ENCODE measurements at regions not wholly inside any gene's neighbourhood (a gene's known extent, or its start where the extent isn't known, plus 50 kb on each side); places are given as distances from the start of the nearest gene placed in this dataset.

DNA sequence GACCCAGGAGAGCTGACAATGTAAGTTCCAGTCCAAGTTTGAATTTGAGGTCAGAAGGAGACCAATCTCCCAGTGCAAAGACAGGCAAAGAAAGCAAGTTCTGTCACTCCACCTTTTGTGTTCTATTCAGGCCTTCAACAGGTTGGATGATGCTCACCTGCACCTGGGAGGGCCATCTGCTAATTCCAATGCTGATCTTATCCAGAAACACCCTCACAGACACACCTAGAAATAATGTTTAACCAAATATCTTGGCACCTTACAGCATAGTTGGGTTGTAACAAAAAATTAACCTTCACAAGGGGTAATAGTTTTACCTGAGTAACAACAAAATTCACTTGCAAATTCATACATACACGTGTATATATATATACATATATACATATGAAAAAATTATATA is 190.8 kb downstream of the DIRAS2 start:
- no peaks in the 10 kb centered on the region for H3K4me1 ChIP-seq (ENCODE audit: control insufficient read depth, extremely low read depth, insufficient read depth, low read length)
- no peak overlapping the region for H3K9ac ChIP-seq (ENCODE audit: control insufficient read depth, extremely low read depth, insufficient read depth, low read length)
- no peak overlapping the region for H2AFZ ChIP-seq (ENCODE audit: control insufficient read depth, low read length)
- no peaks in the 10 kb centered on the region for H3K9me1 ChIP-seq (ENCODE audit: control insufficient read depth, extremely low read depth, insufficient read depth, low read length)
- H3K36me3 ChIP-seq (ENCODE audit: control insufficient read depth in 2 of 2, extremely low read depth in 1 of 2, insufficient read depth in 2 of 2, low read length in 2 of 2) = no peaks in the 10 kb centered on the region
- no peak for DNase-seq (ENCODE audit: low read depth, low spot score)
- H3K4me2 ChIP-seq (ENCODE audit: control insufficient read depth, extremely low read depth, insufficient read depth, low read depth, low read length) = no peak overlapping the region
- H3K79me2 ChIP-seq (ENCODE audit: control insufficient read depth, insufficient read depth, low read length) = no peaks in the 10 kb centered on the region
- H3K27me3 ChIP-seq (ENCODE audit: control insufficient read depth, extremely low read depth, insufficient read depth, low read length) = no peaks in the 10 kb centered on the region
- no peak overlapping the region for H3K27ac ChIP-seq (ENCODE audit: control insufficient read depth, insufficient read depth, low read length)
- no peaks in the 10 kb centered on the region for H3K9me3 ChIP-seq (ENCODE audit: control insufficient read depth, low read depth, low read length)
- no peak overlapping the region for H3K4me3 ChIP-seq (ENCODE audit: control insufficient read depth in 2 of 3, extremely low read depth in 1 of 3, insufficient read depth in 2 of 3, low read depth in 1 of 3, low read length in 3 of 3)
- dilution Hi-C loops (cut with MboI; ENCODE audit: extremely low pct_ligation_motif_present, low sequenced_read_pairs) = no loop called here
- H4K20me1 ChIP-seq (ENCODE audit: control insufficient read depth, extremely low read depth, insufficient read depth, low read length) = no peaks in the 10 kb centered on the region
- TF ChIP-seq, protein P1, sequence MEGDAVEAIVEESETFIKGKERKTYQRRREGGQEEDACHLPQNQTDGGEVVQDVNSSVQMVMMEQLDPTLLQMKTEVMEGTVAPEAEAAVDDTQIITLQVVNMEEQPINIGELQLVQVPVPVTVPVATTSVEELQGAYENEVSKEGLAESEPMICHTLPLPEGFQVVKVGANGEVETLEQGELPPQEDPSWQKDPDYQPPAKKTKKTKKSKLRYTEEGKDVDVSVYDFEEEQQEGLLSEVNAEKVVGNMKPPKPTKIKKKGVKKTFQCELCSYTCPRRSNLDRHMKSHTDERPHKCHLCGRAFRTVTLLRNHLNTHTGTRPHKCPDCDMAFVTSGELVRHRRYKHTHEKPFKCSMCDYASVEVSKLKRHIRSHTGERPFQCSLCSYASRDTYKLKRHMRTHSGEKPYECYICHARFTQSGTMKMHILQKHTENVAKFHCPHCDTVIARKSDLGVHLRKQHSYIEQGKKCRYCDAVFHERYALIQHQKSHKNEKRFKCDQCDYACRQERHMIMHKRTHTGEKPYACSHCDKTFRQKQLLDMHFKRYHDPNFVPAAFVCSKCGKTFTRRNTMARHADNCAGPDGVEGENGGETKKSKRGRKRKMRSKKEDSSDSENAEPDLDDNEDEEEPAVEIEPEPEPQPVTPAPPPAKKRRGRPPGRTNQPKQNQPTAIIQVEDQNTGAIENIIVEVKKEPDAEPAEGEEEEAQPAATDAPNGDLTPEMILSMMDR (optimal IDR thresholded peaks at IDR 0.05 in 1 of 3, IDR thresholded peaks at IDR 0.05 in 1 of 3, conservative IDR thresholded peaks at IDR 0.05 in 1 of 3; ENCODE audit: extremely low read depth in 1 of 3, insufficient read depth in 2 of 3, low read length in 3 of 3) = no peak
- no peak for FAIRE-seq

- TF ChIP-seq, protein P1 (optimal IDR thresholded peaks at IDR 0.05 in 1 of 3, IDR thresholded peaks at IDR 0.05 in 1 of 3, conservative IDR thresholded peaks at IDR 0.05 in 1 of 3; ENCODE audit: extremely low read depth in 1 of 3, insufficient read depth in 2 of 3, low read length in 3 of 3) = no peak
- no peak for TF ChIP-seq EZH2 (IDR thresholded peaks at IDR 0.05; ENCODE audit: low read length)
- Histone ChIP-seq H3K4me1 (ENCODE audit: control insufficient read depth, extremely low read depth, insufficient read depth, low read length) (no peaks in the 10 kb centered on the region), H3K36me3 (ENCODE audit: control insufficient read depth in 2 of 2, extremely low read depth in 1 of 2, insufficient read depth in 2 of 2, low read length in 2 of 2) (no peaks in the 10 kb centered on the region), H3K9ac (ENCODE audit: control insufficient read depth, extremely low read depth, insufficient read depth, low read length) (no peak overlapping the region), H3K9me1 (ENCODE audit: control insufficient read depth, extremely low read depth, insufficient read depth, low read length) (no peaks in the 10 kb centered on the region), H3K9me3 (ENCODE audit: control insufficient read depth, low read depth, low read length) (no peaks in the 10 kb centered on the region), H3K4me3 (ENCODE audit: control insufficient read depth in 2 of 3, extremely low read depth in 1 of 3, insufficient read depth in 2 of 3, low read depth in 1 of 3, low read length in 3 of 3) (no peak overlapping the region), H4K20me1 (ENCODE audit: control insufficient read depth, extremely low read depth, insufficient read depth, low read length) (no peaks in the 10 kb centered on the region), H2AFZ (ENCODE audit: control insufficient read depth, low read length) (no peak overlapping the region), H3K27ac (ENCODE audit: control insufficient read depth, insufficient read depth, low read length) (no peak overlapping the region), H3K79me2 (ENCODE audit: control insufficient read depth, insufficient read depth, low read length) (no peaks in the 10 kb centered on the region), H3K4me2 (ENCODE audit: control insufficient read depth, extremely low read depth, insufficient read depth, low read depth, low read length) (no peak overlapping the region), H3K27me3 (ENCODE audit: control insufficient read depth, extremely low read depth, insufficient read depth, low read length) (no peaks in the 10 kb centered on the region)
- DNase-seq (ENCODE audit: low read depth, low spot score) (no peak), FAIRE-seq (no peak)
- dilution Hi-C loops (cut with MboI; ENCODE audit: extremely low pct_ligation_motif_present, low sequenced_read_pairs) = no loop called here
Observed at GRCh38 chr9:90455316-90455715, 187.3 kb downstream of the DIRAS2 start.

Data from keratinocyte (primary cell).